Tibial nerve (tissue), 4 donors: ENCODE measurements at regions not wholly inside any gene's neighbourhood (a gene's known extent, or its start where the extent isn't known, plus 50 kb on each side); places are given as distances from the start of the nearest gene placed in this dataset.

Experiments
- DNase-seq, 2 donors: peaks; one replicate each; pipeline ENCODE4 v3.0.0-alpha.2; 2019; ENCODE audit warnings: low spot score in 2 of 2
- H3K27ac ChIP-seq, 4 donors: fragments of 200-600 bp; sonication (generic) in 3 of 4; one replicate each; pipeline ENCODE4 v1.5.1; 2017 to 2019; ENCODE audit warnings: mild to moderate bottlenecking in 1 of 4
- H3K27me3 ChIP-seq, 2 donors: fragments of 200-600 bp; sonication (generic) in 1 of 2; one replicate each; pipeline versions ENCODE4 v1.5.1 to v1.6.0; 2017 to 2019
- H3K36me3 ChIP-seq, 3 donors: fragments of 200-600 bp; sonication (generic); one replicate each; pipeline ENCODE4 v1.5.1; 2018 to 2019
- H3K4me1 ChIP-seq, 4 donors: fragments of 200-600 bp; sonication (generic) in 3 of 4; one replicate each; pipeline ENCODE4 v1.5.1; 2017 to 2019
- H3K4me3 ChIP-seq, 4 donors: fragments of 200-600 bp; sonication (generic) in 3 of 4; one replicate each; pipeline ENCODE4 v1.5.1; 2017 to 2019; ENCODE audit warnings: mild to moderate bottlenecking in 1 of 4, moderate library complexity in 1 of 4
- H3K9me3 ChIP-seq, 4 donors: fragments of 200-600 bp; sonication (generic) in 3 of 4; one replicate each; pipeline ENCODE4 v1.5.1; 2017 to 2019
- EP300 ChIP-seq, 2 donors: sonication (generic); formaldehyde crosslinking; IDR thresholded peaks; one replicate each; pipeline ENCODE4 v1.6.1; 2017; ENCODE audit warnings: antibody characterized with exemption in 2 of 2, mild to moderate bottlenecking in 1 of 2
- POLR2A ChIP-seq, 2 donors: fragments of 450-650 bp; IDR thresholded peaks; one replicate each; pipeline ENCODE4 v1.6.1; 2017; ENCODE audit warnings: antibody characterized with exemption in 2 of 2, mild to moderate bottlenecking in 2 of 2, moderate library complexity in 2 of 2
- WGBS, 2 donors: methylation state at CpG; one replicate each; pipeline ENCODE4 v1.1.5; 2018; 5-methylcytosine and 5-hydroxymethylcytosine counted together
- TF ChIP-seq, protein P1 (sequence below), 5 experiments: fragments of 200-600 bp in 3 of 5; fragments of 450-650 bp in 2 of 5; sonication (generic) in 3 of 5; IDR thresholded peaks; one replicate each; pipeline ENCODE4 v1.5.1; 2016 to 2019; ENCODE audit warnings: antibody characterized with exemption in 5 of 5, mild to moderate bottlenecking in 3 of 5, moderate library complexity in 2 of 5

DNA sequence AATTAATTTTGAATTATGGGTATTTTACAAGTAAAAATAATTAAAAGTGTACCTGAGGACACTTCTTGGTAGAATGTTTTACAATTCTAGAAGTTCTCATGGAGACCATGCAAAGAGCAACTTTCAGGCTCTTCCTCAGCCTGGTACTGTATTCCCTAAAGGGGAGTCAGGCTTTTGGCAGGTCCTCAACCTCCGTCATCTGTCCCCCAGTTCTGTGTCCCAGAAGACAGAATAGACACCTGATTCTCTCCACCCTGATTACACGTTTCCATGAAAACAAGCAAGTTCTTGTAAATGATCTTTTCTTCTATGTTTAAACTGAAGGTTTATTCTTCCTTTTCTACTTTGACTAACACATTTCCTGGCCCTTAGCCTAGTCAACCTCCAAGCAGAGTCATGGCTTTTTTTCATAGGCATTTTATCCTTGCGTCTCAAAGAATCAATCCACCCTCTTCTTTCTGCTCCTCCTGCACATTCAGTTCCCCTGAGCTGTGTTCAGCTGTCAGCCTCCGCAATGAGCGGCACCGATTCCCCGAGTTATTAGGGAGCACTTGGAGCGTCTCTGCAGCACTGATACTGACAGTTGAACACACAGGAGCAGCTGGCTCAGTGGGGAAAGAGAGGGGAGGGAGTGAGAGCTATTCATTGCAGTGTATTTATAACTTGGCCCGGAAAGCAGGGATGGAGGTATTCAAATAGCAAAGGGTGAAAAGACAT is 1082.4 kb upstream of the MAP3K7 start:
- no peak for TF ChIP-seq POLR2A (IDR thresholded peaks at IDR 0.05)
- Histone ChIP-seq H3K27ac (no peak overlapping the region), H3K27me3 (no peaks in the 10 kb centered on the region), H3K9me3 (no peaks in the 10 kb centered on the region), H3K36me3 (no peaks in the 10 kb centered on the region), H3K4me1 (no peaks in the 10 kb centered on the region), H3K4me3 (no peak overlapping the region)
- WGBS, 2 donors: 34 to 36% methylated on average over 9 of the region's 9 CpGs
- DNase-seq: no peak

DNA sequence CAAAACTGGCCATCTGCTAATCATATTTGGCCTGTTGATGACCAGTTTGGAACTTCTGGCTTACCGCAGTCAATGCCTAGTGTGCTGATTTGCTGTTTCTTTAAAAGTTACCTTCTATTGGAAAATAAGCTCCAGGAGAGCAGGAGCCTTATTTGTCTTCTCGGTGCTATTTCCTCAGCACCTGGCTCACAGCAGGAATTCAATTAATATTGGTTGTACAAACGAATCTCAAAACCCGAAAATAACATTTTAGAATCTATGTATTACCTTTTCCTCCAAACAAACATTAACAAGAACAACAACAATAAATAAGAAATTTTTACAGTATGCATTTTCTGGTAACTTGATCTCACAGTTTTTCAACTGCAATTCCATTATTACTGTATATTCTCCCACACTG is 1080.7 kb upstream of the MAP3K7 start:
- Histone ChIP-seq H3K27ac (no peak overlapping the region), H3K9me3 (no peaks in the 10 kb centered on the region), H3K27me3 (no peaks in the 10 kb centered on the region), H3K4me1 (no peaks in the 10 kb centered on the region), H3K4me3 (no peak overlapping the region), H3K36me3 (no peaks in the 10 kb centered on the region)
- TF ChIP-seq, protein P1, sequence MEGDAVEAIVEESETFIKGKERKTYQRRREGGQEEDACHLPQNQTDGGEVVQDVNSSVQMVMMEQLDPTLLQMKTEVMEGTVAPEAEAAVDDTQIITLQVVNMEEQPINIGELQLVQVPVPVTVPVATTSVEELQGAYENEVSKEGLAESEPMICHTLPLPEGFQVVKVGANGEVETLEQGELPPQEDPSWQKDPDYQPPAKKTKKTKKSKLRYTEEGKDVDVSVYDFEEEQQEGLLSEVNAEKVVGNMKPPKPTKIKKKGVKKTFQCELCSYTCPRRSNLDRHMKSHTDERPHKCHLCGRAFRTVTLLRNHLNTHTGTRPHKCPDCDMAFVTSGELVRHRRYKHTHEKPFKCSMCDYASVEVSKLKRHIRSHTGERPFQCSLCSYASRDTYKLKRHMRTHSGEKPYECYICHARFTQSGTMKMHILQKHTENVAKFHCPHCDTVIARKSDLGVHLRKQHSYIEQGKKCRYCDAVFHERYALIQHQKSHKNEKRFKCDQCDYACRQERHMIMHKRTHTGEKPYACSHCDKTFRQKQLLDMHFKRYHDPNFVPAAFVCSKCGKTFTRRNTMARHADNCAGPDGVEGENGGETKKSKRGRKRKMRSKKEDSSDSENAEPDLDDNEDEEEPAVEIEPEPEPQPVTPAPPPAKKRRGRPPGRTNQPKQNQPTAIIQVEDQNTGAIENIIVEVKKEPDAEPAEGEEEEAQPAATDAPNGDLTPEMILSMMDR (IDR thresholded peaks at IDR 0.05): no peak
- TF ChIP-seq EP300 (IDR thresholded peaks at IDR 0.05) (no peak), POLR2A (IDR thresholded peaks at IDR 0.05) (no peak)
- no peak for DNase-seq
- WGBS, 2 donors: 88 to 91% methylated on average over 4 of the region's 4 CpGs

GRCh38 chr6:91664327-91664959 is 1077.6 kb upstream of the MAP3K7 start:
- WGBS, 2 donors: 90 to 92% methylated on average over 2 of the region's 2 CpGs
- no peaks in the 10 kb centered on the region for H3K9me3 ChIP-seq
- H3K4me3 ChIP-seq: no peak overlapping the region
- TF ChIP-seq EP300 (IDR thresholded peaks at IDR 0.05) (no peak), POLR2A (IDR thresholded peaks at IDR 0.05) (no peak)
- TF ChIP-seq, protein P1 (IDR thresholded peaks at IDR 0.05): no peak
- H3K27me3 ChIP-seq: no peaks in the 10 kb centered on the region
- no peaks in the 10 kb centered on the region for H3K36me3 ChIP-seq
- no peaks in the 10 kb centered on the region for H3K4me1 ChIP-seq
- H3K27ac ChIP-seq: no peak overlapping the region
- no peak for DNase-seq

GRCh38 chr6:91660893-91661292 is 1074.0 kb upstream of the MAP3K7 start:
- Histone ChIP-seq H3K4me1 (no peaks in the 10 kb centered on the region), H3K9me3 (no peaks in the 10 kb centered on the region), H3K36me3 (no peaks in the 10 kb centered on the region), H3K27me3 (no peaks in the 10 kb centered on the region), H3K27ac (no peak overlapping the region), H3K4me3 (no peak overlapping the region)
- TF ChIP-seq, protein P1 (IDR thresholded peaks at IDR 0.05): no peak
- no peak for TF ChIP-seq POLR2A (IDR thresholded peaks at IDR 0.05)
- TF ChIP-seq EP300 (IDR thresholded peaks at IDR 0.05): no peak
- 81 to 97% methylated on average over 1 of the region's 1 CpG for whole genome bisulfite sequencing, 2 donors
- DNase-seq: no peak

DNA sequence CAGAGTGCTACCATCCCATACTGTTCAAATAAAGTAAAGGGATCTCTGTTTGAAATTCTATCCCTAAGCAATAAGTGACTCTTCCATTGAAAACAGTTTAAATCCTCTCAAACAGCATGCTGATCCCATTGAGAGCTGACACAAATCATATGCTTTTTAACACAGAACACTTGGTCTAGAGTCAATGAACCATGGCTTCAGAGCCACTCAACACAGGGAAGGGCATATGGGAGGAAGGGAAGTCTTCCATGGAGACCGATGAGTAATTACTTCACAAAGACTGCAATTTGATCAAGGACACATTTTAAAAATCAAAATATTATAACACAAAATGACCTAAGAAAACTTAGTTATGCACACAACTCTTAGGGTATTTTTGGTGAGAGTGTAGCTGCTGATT is 1073.0 kb upstream of the MAP3K7 start:
- Histone ChIP-seq H3K4me1 (peaks cover 0 to 3% (median 0%) of the 10 kb centered on the region in 4 donors), H3K4me3 (no peak overlapping the region), H3K27me3 (no peaks in the 10 kb centered on the region), H3K36me3 (no peaks in the 10 kb centered on the region), H3K27ac (no peak overlapping the region), H3K9me3 (no peaks in the 10 kb centered on the region)
- TF ChIP-seq POLR2A (IDR thresholded peaks at IDR 0.05) (no peak), EP300 (IDR thresholded peaks at IDR 0.05) (no peak)
- TF ChIP-seq, protein P1 (IDR thresholded peaks at IDR 0.05): no peak
- no peak for DNase-seq
- WGBS, 2 donors: 87 to 93% methylated on average over 1 of the region's 1 CpG
